GM19328 (cell line): ENCODE measurements at regions not wholly inside any gene's neighbourhood (a gene's known extent, or its start where the extent isn't known, plus 50 kb on each side); places are given as distances from the start of the nearest gene placed in this dataset.
A peak's percentile ranks its signal among the peaks of the same experiment; 100 is the strongest.
"Not testable (repeated sequence)": the region's sequence is repeated elsewhere in the genome, so short reads cannot be mapped to it uniquely, and the experiment has no call there.

Experiments
- ATAC-seq: cut with Tn5 transposase; IDR thresholded peaks from one replicate; pipeline ENCODE4 v1.9.1; 2021; ENCODE audit warnings: mild to moderate bottlenecking, moderate library complexity; ENCODE audit not compliant: unreplicated experiment

- no peak for ATAC-seq
Observed at GRCh38 chrX:63285375-63285774, 65.8 kb downstream of the SPIN4 start.

- ATAC-seq, result no peak
Observed at GRCh38 chrX:63284659-63285058, 66.5 kb downstream of the SPIN4 start.

GRCh38 chrX:63283348-63283747, 67.8 kb downstream of the SPIN4 start:
- ATAC-seq, result no peak

DNA sequence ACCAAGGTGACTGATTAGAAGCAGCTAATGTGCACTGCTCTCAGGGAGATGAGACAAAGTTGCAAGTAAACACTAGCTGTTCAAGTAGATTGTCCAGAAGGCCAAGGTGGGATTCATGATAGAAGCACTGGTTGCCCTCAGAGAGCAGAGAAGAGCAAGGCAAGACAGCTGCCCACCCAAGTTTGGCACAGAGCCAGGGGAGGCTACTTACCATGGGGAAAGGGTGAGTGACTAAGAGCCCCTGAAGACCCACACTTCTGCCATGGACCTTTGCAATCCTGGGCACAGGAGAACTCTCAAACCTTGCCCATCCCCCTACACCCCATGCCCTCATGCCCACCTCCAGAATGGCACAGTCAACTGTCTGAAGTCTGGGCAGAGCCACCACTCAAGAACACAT, 68.3 kb downstream of the SPIN4 start:
- no peak for ATAC-seq

DNA sequence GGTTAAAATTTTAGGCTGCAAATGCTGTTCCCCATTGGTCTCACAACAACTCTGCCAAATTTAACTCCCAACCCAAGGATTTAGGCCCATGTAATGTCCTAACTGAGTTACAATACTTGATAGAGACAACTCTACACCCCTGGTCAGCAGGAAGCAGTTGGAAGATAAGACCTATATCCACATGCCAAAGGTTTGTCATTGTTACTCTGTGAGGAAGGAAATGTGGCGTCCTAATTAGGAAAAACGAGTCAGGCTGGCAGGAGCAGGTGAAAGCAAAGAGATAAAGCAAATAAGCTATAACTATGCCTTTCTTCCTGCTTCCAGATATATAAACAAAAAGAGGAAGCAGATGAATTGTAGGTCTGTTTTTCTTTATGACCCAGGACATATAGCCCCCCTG, 69.1 kb downstream of the SPIN4 start:
- ATAC-seq, result no peak

DNA sequence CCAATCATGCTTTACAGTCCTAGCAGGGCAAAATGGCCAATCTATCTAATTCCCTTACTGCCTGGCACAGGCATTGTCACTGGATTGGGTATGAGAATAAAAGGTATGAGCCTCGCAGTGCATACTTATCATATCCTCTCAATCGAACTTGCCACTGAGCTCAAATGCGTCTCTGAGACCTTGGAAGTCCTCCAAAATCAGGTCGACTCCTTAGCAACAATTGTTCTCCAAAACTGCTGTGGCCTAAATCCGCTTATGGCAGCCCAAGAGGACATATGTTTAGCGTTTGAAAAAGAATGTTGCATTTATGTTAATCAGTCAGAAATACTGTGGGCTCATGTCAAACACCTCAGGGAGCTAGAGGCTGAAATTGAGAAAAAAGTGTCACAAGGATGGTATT, 69.7 kb downstream of the SPIN4 start:
- ATAC-seq, result no peak

DNA sequence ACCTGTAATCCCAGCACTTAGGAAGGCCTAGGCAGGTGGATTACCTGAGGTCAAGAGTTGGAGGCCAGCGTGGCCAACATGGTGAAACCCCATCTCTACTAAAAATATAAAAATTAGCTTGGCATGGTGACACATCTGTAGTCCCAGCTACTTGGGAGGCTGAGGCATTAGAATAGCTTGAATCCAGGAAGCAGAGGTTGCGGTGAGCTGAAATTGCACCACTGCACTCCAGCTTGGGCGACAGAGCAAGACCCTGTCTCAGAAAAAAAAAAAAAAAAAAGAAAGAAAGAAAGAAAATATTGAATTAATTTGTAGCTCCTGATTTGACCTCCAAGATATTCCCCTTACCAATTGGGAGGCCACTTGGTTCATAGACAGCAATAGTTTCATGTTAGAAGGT, 73.7 kb downstream of the SPIN4 start:
- ATAC-seq, result not testable (repeated sequence)

- peak; percentile 70 for ATAC-seq
Observed at GRCh38 chrX:63275127-63275526, 76.0 kb downstream of the SPIN4 start.

DNA sequence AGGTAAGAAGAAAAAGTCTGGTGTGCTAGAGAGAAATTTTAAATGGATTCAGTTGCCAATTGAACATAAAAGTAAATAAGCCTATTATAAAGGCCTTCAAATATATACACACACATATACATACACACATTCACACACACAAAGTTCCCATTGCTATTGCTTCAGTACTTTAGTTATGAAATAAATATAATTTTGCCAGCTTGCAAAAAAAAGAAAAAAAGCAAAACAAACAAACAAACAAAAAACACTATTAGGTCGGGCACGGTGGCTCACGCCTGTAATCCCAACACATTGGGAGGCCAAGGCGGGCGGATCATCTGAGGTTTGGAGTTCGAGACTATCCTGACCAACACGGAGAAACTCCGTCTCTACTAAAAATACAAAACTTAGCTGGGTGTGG, 80.3 kb downstream of the SPIN4 start:
- no peak for ATAC-seq

DNA sequence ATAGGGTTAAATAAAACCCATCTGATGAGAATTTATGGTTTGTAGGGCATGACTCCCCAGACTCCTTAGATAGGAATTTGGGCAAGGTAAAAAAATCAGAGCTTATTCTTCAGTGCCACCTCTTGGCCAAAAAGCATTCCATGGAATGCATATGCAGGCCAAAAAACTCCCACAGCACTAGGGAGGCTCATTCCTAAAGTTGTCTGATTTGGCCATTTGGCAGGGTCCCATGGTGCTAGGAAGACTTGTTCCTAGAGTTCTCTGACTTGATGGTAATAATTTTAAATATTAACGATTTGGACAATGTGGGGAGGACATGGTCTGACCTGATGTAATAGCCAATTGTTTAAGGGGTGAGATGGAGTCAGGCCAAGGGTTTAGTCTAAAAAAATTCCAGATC, 93.0 kb downstream of the SPIN4 start:
- no peak for ATAC-seq

GRCh38 chrX:63250253-63250868, 100.8 kb downstream of the SPIN4 start:
- peak; percentile 99 for ATAC-seq

DNA sequence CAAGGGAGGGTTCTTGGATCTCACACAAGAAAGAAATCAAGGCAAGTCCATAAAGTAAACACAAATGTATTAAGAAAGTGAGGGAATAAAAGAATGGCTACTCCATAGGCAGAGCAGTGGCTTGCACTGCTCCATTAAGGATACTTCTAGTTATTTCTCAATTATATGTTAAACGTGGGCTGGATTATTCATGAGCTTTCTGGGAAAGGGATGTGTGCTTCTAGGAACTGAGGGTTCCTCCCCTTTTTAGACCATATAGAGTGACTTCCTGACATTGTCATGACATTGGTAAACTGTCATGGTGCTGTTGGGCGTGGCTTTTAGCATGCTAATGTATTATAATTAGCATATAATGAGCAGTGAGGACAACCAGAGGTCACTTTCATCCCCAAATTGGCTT, 108.4 kb downstream of the SPIN4 start:
- not testable (repeated sequence) for ATAC-seq

DNA sequence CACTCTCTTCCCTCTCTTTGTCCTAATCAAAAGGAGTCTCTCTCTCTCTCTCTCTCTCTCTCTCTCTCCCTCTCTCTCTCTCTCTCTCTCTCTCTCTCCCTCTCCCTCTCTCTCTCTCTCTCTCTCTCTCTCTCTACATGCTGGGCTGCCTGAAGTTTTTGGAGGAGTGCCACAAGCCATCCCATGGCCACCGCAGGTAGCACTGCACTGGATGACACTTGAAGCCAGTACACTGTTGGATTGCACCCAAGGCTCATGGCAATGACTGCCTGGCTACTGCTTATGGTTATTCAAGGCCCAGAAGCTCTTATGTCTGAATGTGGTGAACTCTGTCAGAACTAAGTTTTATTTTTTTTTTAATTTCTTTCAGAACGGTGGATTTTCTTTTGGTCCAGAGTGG, 115.2 kb downstream of the SPIN4 start:
- not testable (repeated sequence) for ATAC-seq

GRCh38 chrX:63233013-63233412, 118.1 kb downstream of the SPIN4 start:
- not testable (repeated sequence) for ATAC-seq

DNA sequence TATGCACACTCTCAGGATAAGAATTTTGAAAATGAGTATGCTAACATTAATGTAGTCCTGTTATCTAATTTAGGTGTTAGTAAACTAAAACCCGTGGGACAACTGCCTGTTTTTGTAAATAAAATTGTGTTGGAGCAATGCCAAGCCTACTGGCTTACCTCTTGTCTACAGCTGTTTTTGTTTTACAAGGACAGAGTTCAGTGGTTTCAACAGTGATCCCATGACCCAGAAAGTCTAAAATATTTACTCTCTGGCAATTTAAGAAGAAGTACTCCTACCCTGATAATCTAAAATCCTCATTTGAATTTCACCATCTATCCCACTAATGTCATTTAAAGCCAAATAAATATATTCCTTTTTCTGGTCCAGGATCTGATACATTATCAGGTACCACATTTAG, 132.9 kb downstream of the SPIN4 start:
- ATAC-seq, result not testable (repeated sequence)

GRCh38 chrX:63217549-63217948, 133.6 kb downstream of the SPIN4 start:
- ATAC-seq, result not testable (repeated sequence)

GRCh38 chrX:63209645-63210044, 141.5 kb downstream of the SPIN4 start:
- ATAC-seq, result peak; percentile 60

- ATAC-seq, result peak; percentile 59
Observed at GRCh38 chrX:63209128-63209527, 142.0 kb downstream of the SPIN4 start.

GRCh38 chrX:63204266-63205074, 146.7 kb downstream of the SPIN4 start:
- ATAC-seq, result not testable (repeated sequence)

- ATAC-seq, result peak; percentile 46
Observed at GRCh38 chrX:63201987-63202386, 149.1 kb downstream of the SPIN4 start.

DNA sequence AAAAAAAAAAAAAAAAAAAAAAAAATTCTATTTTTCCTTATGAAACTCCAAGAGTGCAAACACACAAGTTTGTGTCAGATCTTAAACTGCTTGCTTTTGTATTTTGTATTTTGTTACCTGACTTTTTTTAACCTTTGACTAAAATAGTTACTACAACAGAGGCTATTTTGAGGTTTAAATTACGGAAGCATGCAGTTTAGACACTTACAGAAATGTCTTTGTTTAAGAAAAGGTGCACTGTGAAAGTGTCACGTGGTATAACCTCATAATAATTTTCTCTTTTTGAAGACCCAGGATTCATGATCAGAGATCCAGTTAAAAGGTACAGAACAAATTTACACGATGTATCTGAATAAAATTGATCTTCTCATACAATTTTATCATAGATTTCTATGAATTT, 152.4 kb downstream of the SPIN4 start:
- ATAC-seq, result not testable (repeated sequence)

GRCh38 chrX:63192366-63193041, 158.6 kb downstream of the SPIN4 start:
- ATAC-seq, result not testable (repeated sequence)
